ENCODE measurements at regions not wholly inside any gene's neighbourhood (a gene's known extent, or its start where the extent isn't known, plus 50 kb on each side); places are given as distances from the start of the nearest gene placed in this dataset.

- TF ChIP-seq CTCF (IDR thresholded peaks at IDR 0.05) (no peak), POLR2A (IDR thresholded peaks at IDR 0.05) (no peak)
These were observed 304.7 kb upstream of the POU5F2 start for GRCh38 chr5:94045839-94046782.

All from uterus (tissue), 2 donors.